Transverse colon (tissue), 4 donors: ENCODE measurements at regions not wholly inside any gene's neighbourhood (a gene's known extent, or its start where the extent isn't known, plus 50 kb on each side); places are given as distances from the start of the nearest gene placed in this dataset.

Source experiments
- DNase-seq: peaks from one replicate; pipeline ENCODE4 v3.0.0-alpha.2; 2019
- H3K27ac ChIP-seq, 4 donors: fragments of 200-600 bp; sonication (generic); 2 replicates each; pipeline ENCODE4 v1.5.1; 2016 to 2018; ENCODE audit warnings: inconsistent platforms in 4 of 4
- H3K27me3 ChIP-seq: fragments of 200-600 bp; sonication (generic); 2 replicates; pipeline ENCODE4 v1.5.1; 2017; ENCODE audit warnings: inconsistent platforms
- H3K36me3 ChIP-seq, 4 donors: fragments of 200-600 bp; sonication (generic); 2 replicates each; pipeline ENCODE4 v1.5.1; 2017 to 2019; ENCODE audit warnings: inconsistent platforms in 4 of 4
- H3K4me1 ChIP-seq, 4 donors: fragments of 200-600 bp; sonication (generic); 2 replicates each; pipeline ENCODE4 v1.5.1; 2017 to 2020; ENCODE audit warnings: inconsistent platforms in 4 of 4
- H3K4me3 ChIP-seq, 4 donors: fragments of 200-600 bp; sonication (generic); 1 replicate in 1 of 4; 2 replicates in 3 of 4; pipeline versions ENCODE4 v1.5.1 to v1.6.1; 2017 to 2019; ENCODE audit warnings: inconsistent platforms in 4 of 4
- H3K9me3 ChIP-seq, 2 donors: fragments of 200-600 bp; sonication (generic); 2 replicates each; pipeline ENCODE4 v1.5.1; 2017 to 2019; ENCODE audit warnings: inconsistent platforms in 2 of 2
- CTCF ChIP-seq, 5 experiments: fragments of 200-600 bp in 3 of 5; fragments of 450-650 bp in 2 of 5; sonication (generic) in 3 of 5; IDR thresholded peaks; 1 replicate in 2 of 5; 2 replicates in 3 of 5; pipeline ENCODE4 v1.5.1; 2016 to 2017; ENCODE audit warnings: antibody characterized with exemption in 5 of 5, inconsistent platforms in 3 of 5, mild to moderate bottlenecking in 2 of 5, moderate library complexity in 1 of 5
- EP300 ChIP-seq: sonication (generic); formaldehyde crosslinking; IDR thresholded peaks from one replicate; pipeline ENCODE4 v1.6.1; 2017; ENCODE audit warnings: antibody characterized with exemption, low read depth
- POLR2A ChIP-seq: fragments of 450-650 bp; IDR thresholded peaks from one replicate; pipeline ENCODE4 v1.6.1; 2016; ENCODE audit warnings: antibody characterized with exemption, mild to moderate bottlenecking, moderate library complexity
- POLR2AphosphoS5 ChIP-seq, 3 donors: sonication (generic); formaldehyde crosslinking; IDR thresholded peaks; one replicate each; pipeline ENCODE4 v1.6.1; 2016; ENCODE audit warnings: antibody characterized with exemption in 3 of 3
- WGBS, 2 donors: methylation state at CpG; one replicate each; pipeline ENCODE4 v1.1.5; 2018; ENCODE audit warnings: low coverage in 1 of 2; 5-methylcytosine and 5-hydroxymethylcytosine counted together
- in situ Hi-C, 4 donors: fragments of 200-750 bp; cut with MboI; loops; one replicate each; pipeline versions ENCODE4 v1.15.0 to v1.15.1; 2017; ENCODE audit warnings: low sequenced_read_pairs in 3 of 4, low pct_ligation_motif_present in 1 of 4, low pct_unique_long_range_greater_than_20kb in 1 of 4
- intact Hi-C: fragments of 100-400 bp; cut with DNase I; formaldehyde crosslinking; loops from one replicate; pipeline ENCODE4 v1.15.1; 2023; ENCODE audit warnings: low total_unique reads

GRCh38 chr14:56878766-56879165, 68.5 kb upstream of the OTX2 start:
- intact Hi-C loops: no loop called here
- Histone ChIP-seq H3K27me3 (no peaks in the 10 kb centered on the region), H3K36me3 (no peaks in the 10 kb centered on the region), H3K27ac (no peak overlapping the region), H3K9me3 (no peaks in the 10 kb centered on the region), H3K4me3 (no peak overlapping the region), H3K4me1 (no peaks in the 10 kb centered on the region)
- 92 to 93% methylated on average over 2 of the region's 2 CpGs for WGBS, 2 donors
- in situ Hi-C loops: no loop called here
- no peak for TF ChIP-seq EP300
- no peak for TF ChIP-seq POLR2A
- no peak for TF ChIP-seq CTCF (IDR thresholded peaks at IDR 0.05)
- no peak for TF ChIP-seq POLR2AphosphoS5 (IDR thresholded peaks at IDR 0.05)
- DNase-seq: no peak

GRCh38 chr14:56875104-56875675, 64.9 kb upstream of the OTX2 start:
- 91 to 100% methylated on average over 2 to 4 of the region's 4 CpGs for WGBS, 2 donors
- DNase-seq: no peak
- no peaks in the 10 kb centered on the region for H3K4me1 ChIP-seq
- intact Hi-C loops: no loop called here
- H3K27me3 ChIP-seq: no peaks in the 10 kb centered on the region
- H3K9me3 ChIP-seq: no peaks in the 10 kb centered on the region
- H3K4me3 ChIP-seq: no peak overlapping the region
- TF ChIP-seq CTCF (IDR thresholded peaks at IDR 0.05) (no peak), POLR2AphosphoS5 (IDR thresholded peaks at IDR 0.05) (no peak), EP300 (no peak), POLR2A (no peak)
- in situ Hi-C loops: no loop called here
- H3K36me3 ChIP-seq: no peaks in the 10 kb centered on the region
- no peak overlapping the region for H3K27ac ChIP-seq

GRCh38 chr14:56874375-56874774, 64.1 kb upstream of the OTX2 start:
- peak; percentile 60 for DNase-seq
- Histone ChIP-seq H3K27me3 (no peaks in the 10 kb centered on the region), H3K9me3 (no peaks in the 10 kb centered on the region), H3K27ac (no peak overlapping the region), H3K4me1 (no peaks in the 10 kb centered on the region), H3K36me3 (no peaks in the 10 kb centered on the region), H3K4me3 (no peak overlapping the region)
- intact Hi-C loops: no loop called here
- 13 to 15% methylated on average over 5 of the region's 5 CpGs for WGBS, 2 donors
- TF ChIP-seq POLR2AphosphoS5 (IDR thresholded peaks at IDR 0.05) (no peak), CTCF (IDR thresholded peaks at IDR 0.05) (peak in 4 of 5 experiments; percentile 38 to 56 (median 46))
- in situ Hi-C loops: no loop called here

- intact Hi-C loops: no loop called here
- in situ Hi-C loops: no loop called here
- WGBS, 2 donors: 86 to 87% methylated on average over 2 of the region's 2 CpGs
Measured at GRCh38 chr14:56870336-56870735, 60.1 kb upstream of the OTX2 start.

More at GRCh38 chr14:56870336-56870735, 60.1 kb upstream of the OTX2 start:
- Histone ChIP-seq H3K36me3 (no peaks in the 10 kb centered on the region), H3K4me3 (no peak overlapping the region), H3K27ac (no peak overlapping the region), H3K9me3 (no peaks in the 10 kb centered on the region), H3K27me3 (no peaks in the 10 kb centered on the region), H3K4me1 (no peaks in the 10 kb centered on the region)
- TF ChIP-seq POLR2AphosphoS5 (IDR thresholded peaks at IDR 0.05): no peak
- TF ChIP-seq CTCF (IDR thresholded peaks at IDR 0.05): no peak
- TF ChIP-seq POLR2A: no peak
- TF ChIP-seq EP300: no peak
- DNase-seq: no peak
